HEK293 (cell line): ENCODE measurements at regions not wholly inside any gene's neighbourhood (a gene's known extent, or its start where the extent isn't known, plus 50 kb on each side); places are given as distances from the start of the nearest gene placed in this dataset.
A peak's percentile ranks its signal among the peaks of the same experiment; 100 is the strongest.

Experiments
- CTCF ChIA-PET: fragments of 350-600 bp; formaldehyde crosslinking; extraction: SDS; loops from one replicate; lab custom pipeline; 2021; ENCODE audit warnings: antibody characterized with exemption; lab: Yijun Ruan, JAX
- POLR2A ChIA-PET: fragments of 300-600 bp; formaldehyde crosslinking; extraction: SDS; loops from one replicate; lab custom pipeline; 2020; ENCODE audit warnings: antibody characterized with exemption, inconsistent platforms; lab: Yijun Ruan, JAX
- H3K27ac ChIP-seq: fragments of 200-500 bp; sonication (Bioruptor generic); 2 replicates; pipeline ENCODE4 v1.5.1; 2014; ENCODE audit warnings: low read depth, low read length, control low read depth, inconsistent platforms; ENCODE audit errors: extremely low read depth
- H3K36me3 ChIP-seq, 2 experiments: fragments of 200-500 bp in 1 of 2; sonication (Bioruptor generic) in 1 of 2; 1 replicate in 1 of 2; 2 replicates in 1 of 2; pipeline ENCODE4 v1.5.1; 2014 to 2017; ENCODE audit warnings: inconsistent platforms in 2 of 2, low read length in 2 of 2; ENCODE audit not compliant: control insufficient read depth in 2 of 2, insufficient read depth in 1 of 2
- H3K4me1 ChIP-seq: fragments of 200-500 bp; sonication (Bioruptor generic); 2 replicates; pipeline ENCODE4 v1.5.1; 2014; ENCODE audit warnings: mild to moderate bottlenecking, low read length, inconsistent platforms; ENCODE audit not compliant: control insufficient read depth, insufficient read depth
- H3K4me3 ChIP-seq: 2 replicates; pipeline ENCODE4 v1.5.1; 2011; ENCODE audit warnings: low read depth, mild to moderate bottlenecking, control low read depth, low read length, moderate library complexity
- H3K9me3 ChIP-seq: fragments of 200-500 bp; sonication (Bioruptor generic); 2 replicates; pipeline ENCODE4 v1.5.1; 2014; ENCODE audit warnings: low read depth, low read length, inconsistent platforms; ENCODE audit not compliant: control insufficient read depth, insufficient read depth
- KLF8 ChIP-seq: fragments of 450-650 bp; formaldehyde crosslinking; IDR thresholded peaks from 2 replicates; pipeline ENCODE4 v1.5.1; 2016; ENCODE audit warnings: missing biosample characterization, missing genetic modification characterization
- KLF9 ChIP-seq: fragments of 450-650 bp; formaldehyde crosslinking; IDR thresholded peaks from 2 replicates; pipeline ENCODE4 v1.5.1; 2016; ENCODE audit warnings: missing biosample characterization, missing genetic modification characterization, low read depth
- PRDM1 ChIP-seq: fragments of 450-650 bp; formaldehyde crosslinking; IDR thresholded peaks from 2 replicates; pipeline ENCODE4; 2016; ENCODE audit warnings: missing biosample characterization, missing genetic modification characterization
- SP7 ChIP-seq: fragments of 450-650 bp; formaldehyde crosslinking; IDR thresholded peaks from 2 replicates; pipeline ENCODE4 v1.5.1; 2016; ENCODE audit warnings: missing biosample characterization, missing genetic modification characterization
- TRIM28 ChIP-seq: IDR thresholded peaks from 2 replicates; pipeline ENCODE4 v1.6.1; 2011; ENCODE audit warnings: low read length, control low read depth, borderline replicate concordance
- ZBTB21 ChIP-seq: fragments of 450-650 bp; formaldehyde crosslinking; IDR thresholded peaks from 2 replicates; pipeline ENCODE4 v1.5.1; 2017; ENCODE audit warnings: missing biosample characterization, missing genetic modification characterization
- ZNF133 ChIP-seq: fragments of 450-650 bp; formaldehyde crosslinking; IDR thresholded peaks from 2 replicates; pipeline ENCODE4 v1.5.1; 2016; ENCODE audit warnings: missing biosample characterization, missing genetic modification characterization
- ZNF16 ChIP-seq: fragments of 450-650 bp; formaldehyde crosslinking; IDR thresholded peaks from 2 replicates; pipeline ENCODE4 v1.5.1; 2016; ENCODE audit warnings: low read depth, missing biosample characterization, missing genetic modification characterization
- ZNF202 ChIP-seq: fragments of 450-650 bp; formaldehyde crosslinking; IDR thresholded peaks from 2 replicates; pipeline ENCODE4 v1.5.1; 2016; ENCODE audit warnings: missing biosample characterization, missing genetic modification characterization, borderline replicate concordance
- ZNF223 ChIP-seq: fragments of 450-650 bp; formaldehyde crosslinking; IDR thresholded peaks from 2 replicates; pipeline ENCODE4 v1.5.1; 2016; ENCODE audit warnings: missing biosample characterization, missing genetic modification characterization
- ZNF23 ChIP-seq: fragments of 450-650 bp; formaldehyde crosslinking; IDR thresholded peaks from 2 replicates; pipeline ENCODE4 v1.5.1; 2016; ENCODE audit warnings: missing biosample characterization, missing genetic modification characterization, borderline replicate concordance
- ZNF433 ChIP-seq: fragments of 450-650 bp; formaldehyde crosslinking; IDR thresholded peaks from 2 replicates; pipeline ENCODE4 v1.5.1; 2016; ENCODE audit warnings: missing biosample characterization, missing genetic modification characterization, low read depth
- ZNF560 ChIP-seq: fragments of 450-650 bp; formaldehyde crosslinking; IDR thresholded peaks from 2 replicates; pipeline ENCODE4 v1.5.1; 2017; ENCODE audit warnings: missing biosample characterization, missing genetic modification characterization, borderline replicate concordance
- ZNF600 ChIP-seq: fragments of 450-650 bp; formaldehyde crosslinking; IDR thresholded peaks from 2 replicates; pipeline ENCODE4 v1.5.1; 2016; ENCODE audit warnings: missing biosample characterization, missing genetic modification characterization
- ZNF654 ChIP-seq: fragments of 450-650 bp; formaldehyde crosslinking; IDR thresholded peaks from 2 replicates; pipeline ENCODE4 v1.5.1; 2016; ENCODE audit warnings: low read depth, missing biosample characterization, missing genetic modification characterization
- ZNF660 ChIP-seq: fragments of 450-650 bp; IDR thresholded peaks from 2 replicates; pipeline ENCODE4 v1.5.1; 2018; ENCODE audit warnings: missing biosample characterization, mild to moderate bottlenecking, missing genetic modification characterization
- ZNF670 ChIP-seq: fragments of 450-650 bp; formaldehyde crosslinking; IDR thresholded peaks from 2 replicates; pipeline ENCODE4 v1.5.1; 2016; ENCODE audit warnings: missing biosample characterization, missing genetic modification characterization, low read depth
- ZNF701 ChIP-seq: fragments of 450-650 bp; formaldehyde crosslinking; IDR thresholded peaks from 2 replicates; pipeline ENCODE4 v1.5.1; 2016; ENCODE audit warnings: missing biosample characterization, missing genetic modification characterization
- ZNF776 ChIP-seq: fragments of 450-650 bp; formaldehyde crosslinking; IDR thresholded peaks from 2 replicates; pipeline ENCODE4 v1.5.0; 2017; ENCODE audit warnings: missing biosample characterization, missing genetic modification characterization, borderline replicate concordance
- ZNF791 ChIP-seq: fragments of 450-650 bp; formaldehyde crosslinking; IDR thresholded peaks from 2 replicates; pipeline ENCODE4 v1.5.1; 2016; ENCODE audit warnings: missing biosample characterization, missing genetic modification characterization
- TF ChIP-seq, protein P1 (sequence below): fragments of 450-650 bp; formaldehyde crosslinking; IDR thresholded peaks from 2 replicates; pipeline ENCODE4 v1.5.1; 2016; ENCODE audit warnings: missing biosample characterization, missing genetic modification characterization
- TF ChIP-seq, protein P2 (sequence below): fragments of 450-650 bp; formaldehyde crosslinking; IDR thresholded peaks from 2 replicates; pipeline ENCODE4 v1.5.1; 2017; ENCODE audit warnings: missing biosample characterization, missing genetic modification characterization
- TF ChIP-seq, protein P3 (sequence below): fragments of 450-650 bp; formaldehyde crosslinking; IDR thresholded peaks from 2 replicates; pipeline ENCODE4 v1.5.1; 2016; ENCODE audit warnings: missing biosample characterization, missing genetic modification characterization
- TF ChIP-seq, protein P4 (sequence below): fragments of 450-650 bp; formaldehyde crosslinking; IDR thresholded peaks from 2 replicates; pipeline ENCODE4 v1.5.1; 2016; ENCODE audit warnings: missing biosample characterization, missing genetic modification characterization, low read depth

DNA sequence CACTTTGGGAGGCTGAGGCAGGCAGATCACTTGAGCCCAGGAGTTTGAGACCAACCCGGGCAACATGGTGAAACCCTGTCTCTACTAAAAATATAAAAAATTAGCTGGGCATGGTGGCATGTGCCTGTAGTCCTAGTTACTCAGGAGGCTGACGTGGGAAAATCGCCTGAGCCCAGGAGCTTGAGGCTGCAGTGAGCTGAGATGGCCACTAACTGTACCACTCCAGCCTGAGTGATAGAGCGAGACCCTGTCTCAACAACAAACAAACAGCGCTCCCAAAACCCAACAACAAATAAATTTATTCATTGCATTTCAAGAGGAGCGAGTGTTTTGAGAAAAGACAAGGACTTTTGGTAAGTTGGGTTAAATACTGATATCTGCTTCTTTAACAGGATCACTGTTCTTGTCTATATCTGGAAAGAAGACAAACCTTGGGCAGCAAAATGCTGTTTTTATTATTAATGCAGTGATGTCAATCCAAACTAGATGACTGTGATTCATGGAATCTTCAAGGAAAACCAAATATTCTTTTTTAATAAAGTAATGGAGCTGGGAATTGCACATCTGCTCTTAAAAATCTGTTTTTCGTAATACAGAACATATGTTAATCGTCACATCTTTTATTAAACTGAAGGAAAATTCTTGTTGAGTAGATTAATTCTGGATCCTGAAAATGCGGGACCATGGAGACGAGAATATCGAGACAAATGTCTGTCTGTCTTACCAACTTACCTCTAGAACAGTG, 90.8 kb upstream of the LIMCH1 start:
- Histone ChIP-seq H3K4me3 (no peak overlapping the region), H3K4me1 (peaks cover 3% of the 10 kb centered on the region; the same call in 1 of the 2 replicates), H3K36me3 (no peaks in the 10 kb centered on the region), H3K9me3 (no peaks in the 10 kb centered on the region), H3K27ac (no peak overlapping the region)
- CTCF ChIA-PET = interaction anchor here (0.6 kb wide), 1 partner anchor 298 kb away, joined by 3 read pairs; no protein-coding TSS in a partner anchor
- no peak for TF ChIP-seq ZNF791 (tag by site-specific recombination)
- no peak for TF ChIP-seq ZNF433 (tag by site-specific recombination)
- TF ChIP-seq SP7 = no peak
- no peak for TF ChIP-seq ZNF660 (tag by site-specific recombination)
- no peak for TF ChIP-seq ZNF701 (tag by site-specific recombination)
- TF ChIP-seq PRDM1 (tag by site-specific recombination) = no peak
- no peak for TF ChIP-seq ZNF560 (tag by site-specific recombination)
- no peak for TF ChIP-seq ZNF23
- TF ChIP-seq, protein P1, sequence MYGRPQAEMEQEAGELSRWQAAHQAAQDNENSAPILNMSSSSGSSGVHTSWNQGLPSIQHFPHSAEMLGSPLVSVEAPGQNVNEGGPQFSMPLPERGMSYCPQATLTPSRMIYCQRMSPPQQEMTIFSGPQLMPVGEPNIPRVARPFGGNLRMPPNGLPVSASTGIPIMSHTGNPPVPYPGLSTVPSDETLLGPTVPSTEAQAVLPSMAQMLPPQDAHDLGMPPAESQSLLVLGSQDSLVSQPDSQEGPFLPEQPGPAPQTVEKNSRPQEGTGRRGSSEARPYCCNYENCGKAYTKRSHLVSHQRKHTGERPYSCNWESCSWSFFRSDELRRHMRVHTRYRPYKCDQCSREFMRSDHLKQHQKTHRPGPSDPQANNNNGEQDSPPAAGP (tag by site-specific recombination) = no peak
- POLR2A ChIA-PET = no interaction called here

DNA sequence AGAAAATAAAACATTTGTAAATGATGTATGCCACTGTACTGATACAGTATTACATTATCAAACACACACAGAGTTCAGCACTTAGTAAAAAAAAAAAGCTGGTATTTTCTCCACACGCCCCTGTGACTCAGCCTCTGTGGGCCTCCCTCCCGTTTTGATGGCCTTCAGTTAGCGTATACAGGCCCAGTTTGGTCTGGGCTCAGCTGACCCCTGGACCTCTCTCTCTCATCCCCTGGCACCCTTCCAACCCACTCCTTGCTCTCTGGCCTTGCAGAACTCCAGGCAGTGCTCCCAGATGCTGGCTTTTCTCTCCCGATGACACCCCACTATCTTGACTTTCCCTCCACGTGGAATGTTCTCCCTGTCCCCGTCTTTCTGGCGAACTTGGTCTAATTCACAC, 89.0 kb upstream of the LIMCH1 start:
- H3K4me1 ChIP-seq = no peaks in the 10 kb centered on the region
- no peak overlapping the region for H3K4me3 ChIP-seq
- no peak overlapping the region for H3K27ac ChIP-seq
- H3K9me3 ChIP-seq = no peaks in the 10 kb centered on the region
- H3K36me3 ChIP-seq = no peaks in the 10 kb centered on the region
- POLR2A ChIA-PET = no interaction called here
- TF ChIP-seq TRIM28 (no peak), ZNF202 (tag by site-specific recombination) (0 out of 2 replicates have a peak, but pooled peaks have one; percentile 22)
- CTCF ChIA-PET = interaction anchor here (0.6 kb wide), 1 partner anchor 9 kb away, joined by 3 read pairs; no protein-coding TSS in a partner anchor

DNA sequence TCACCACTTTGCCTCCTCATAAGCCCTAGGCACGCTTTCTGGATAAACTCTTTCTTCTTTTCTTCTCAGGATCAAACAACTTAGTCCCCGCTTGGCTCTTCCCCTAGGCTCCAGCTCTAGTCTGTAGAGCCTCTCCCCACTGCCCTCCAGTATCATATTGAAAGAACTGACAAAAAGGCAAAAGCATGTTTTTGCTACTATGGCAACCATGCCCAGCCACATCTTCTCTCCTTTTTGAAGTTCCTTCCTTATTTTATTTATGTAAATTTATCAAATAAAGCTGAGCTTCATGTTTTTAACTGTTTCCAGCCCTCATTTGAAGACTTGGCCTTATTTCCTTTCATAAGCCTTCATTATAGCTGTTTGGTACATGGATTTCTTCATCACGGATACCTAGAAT, 86.0 kb upstream of the LIMCH1 start:
- H3K36me3 ChIP-seq = no peaks in the 10 kb centered on the region
- no peak overlapping the region for H3K4me3 ChIP-seq
- H3K4me1 ChIP-seq = peaks cover 4% of the 10 kb centered on the region
- TF ChIP-seq, protein P2, sequence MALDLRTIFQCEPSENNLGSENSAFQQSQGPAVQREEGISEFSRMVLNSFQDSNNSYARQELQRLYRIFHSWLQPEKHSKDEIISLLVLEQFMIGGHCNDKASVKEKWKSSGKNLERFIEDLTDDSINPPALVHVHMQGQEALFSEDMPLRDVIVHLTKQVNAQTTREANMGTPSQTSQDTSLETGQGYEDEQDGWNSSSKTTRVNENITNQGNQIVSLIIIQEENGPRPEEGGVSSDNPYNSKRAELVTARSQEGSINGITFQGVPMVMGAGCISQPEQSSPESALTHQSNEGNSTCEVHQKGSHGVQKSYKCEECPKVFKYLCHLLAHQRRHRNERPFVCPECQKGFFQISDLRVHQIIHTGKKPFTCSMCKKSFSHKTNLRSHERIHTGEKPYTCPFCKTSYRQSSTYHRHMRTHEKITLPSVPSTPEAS = no peak
- TF ChIP-seq ZNF670 (tag by site-specific recombination) (no peak), KLF8 (tag by site-specific recombination) (no peak), ZNF600 (no peak), ZNF776 (tag by site-specific recombination) (no peak), ZNF133 (tag by site-specific recombination) (no peak), ZNF16 (tag by site-specific recombination) (no peak), ZBTB21 (no peak), ZNF223 (no peak), ZNF654 (tag by site-specific recombination) (no peak), KLF9 (no peak)
- TF ChIP-seq, protein P3, sequence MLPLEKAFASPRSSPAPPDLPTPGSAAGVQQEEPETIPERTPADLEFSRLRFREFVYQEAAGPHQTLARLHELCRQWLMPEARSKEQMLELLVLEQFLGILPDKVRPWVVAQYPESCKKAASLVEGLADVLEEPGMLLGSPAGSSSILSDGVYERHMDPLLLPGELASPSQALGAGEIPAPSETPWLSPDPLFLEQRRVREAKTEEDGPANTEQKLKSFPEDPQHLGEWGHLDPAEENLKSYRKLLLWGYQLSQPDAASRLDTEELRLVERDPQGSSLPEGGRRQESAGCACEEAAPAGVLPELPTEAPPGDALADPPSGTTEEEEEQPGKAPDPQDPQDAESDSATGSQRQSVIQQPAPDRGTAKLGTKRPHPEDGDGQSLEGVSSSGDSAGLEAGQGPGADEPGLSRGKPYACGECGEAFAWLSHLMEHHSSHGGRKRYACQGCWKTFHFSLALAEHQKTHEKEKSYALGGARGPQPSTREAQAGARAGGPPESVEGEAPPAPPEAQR (tag by site-specific recombination) = no peak
- TF ChIP-seq, protein P4, sequence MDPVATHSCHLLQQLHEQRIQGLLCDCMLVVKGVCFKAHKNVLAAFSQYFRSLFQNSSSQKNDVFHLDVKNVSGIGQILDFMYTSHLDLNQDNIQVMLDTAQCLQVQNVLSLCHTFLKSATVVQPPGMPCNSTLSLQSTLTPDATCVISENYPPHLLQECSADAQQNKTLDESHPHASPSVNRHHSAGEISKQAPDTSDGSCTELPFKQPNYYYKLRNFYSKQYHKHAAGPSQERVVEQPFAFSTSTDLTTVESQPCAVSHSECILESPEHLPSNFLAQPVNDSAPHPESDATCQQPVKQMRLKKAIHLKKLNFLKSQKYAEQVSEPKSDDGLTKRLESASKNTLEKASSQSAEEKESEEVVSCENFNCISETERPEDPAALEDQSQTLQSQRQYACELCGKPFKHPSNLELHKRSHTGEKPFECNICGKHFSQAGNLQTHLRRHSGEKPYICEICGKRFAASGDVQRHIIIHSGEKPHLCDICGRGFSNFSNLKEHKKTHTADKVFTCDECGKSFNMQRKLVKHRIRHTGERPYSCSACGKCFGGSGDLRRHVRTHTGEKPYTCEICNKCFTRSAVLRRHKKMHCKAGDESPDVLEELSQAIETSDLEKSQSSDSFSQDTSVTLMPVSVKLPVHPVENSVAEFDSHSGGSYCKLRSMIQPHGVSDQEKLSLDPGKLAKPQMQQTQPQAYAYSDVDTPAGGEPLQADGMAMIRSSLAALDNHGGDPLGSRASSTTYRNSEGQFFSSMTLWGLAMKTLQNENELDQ = no peak
- H3K9me3 ChIP-seq = no peaks in the 10 kb centered on the region
- POLR2A ChIA-PET = no interaction called here
- no peak overlapping the region for H3K27ac ChIP-seq
- CTCF ChIA-PET = no interaction called here
